WTC11 (cell line): ENCODE measurements at regions not wholly inside any gene's neighbourhood (a gene's known extent, or its start where the extent isn't known, plus 50 kb on each side); places are given as distances from the start of the nearest gene placed in this dataset.

Experiments used
- CBFB ChIP-seq: sonication (generic); formaldehyde crosslinking; IDR thresholded peaks from 2 replicates; pipeline ENCODE4 v1.8.1; 2022; ENCODE audit warnings: mild to moderate bottlenecking, low read depth, missing genetic modification reagents
- ESRRA ChIP-seq: sonication (generic); formaldehyde crosslinking; IDR thresholded peaks from 2 replicates; pipeline ENCODE4 v1.8.1; 2022; ENCODE audit warnings: mild to moderate bottlenecking, missing genetic modification reagents, borderline replicate concordance
- JUN ChIP-seq: sonication (generic); formaldehyde crosslinking; IDR thresholded peaks from 2 replicates; pipeline ENCODE4 v1.8.0; 2023; ENCODE audit warnings: mild to moderate bottlenecking, missing genetic modification reagents
- SP1 ChIP-seq: sonication (generic); formaldehyde crosslinking; conservative IDR thresholded peaks from 2 replicates; pipeline ENCODE4 v1.8.1; 2022; ENCODE audit warnings: missing genetic modification reagents
- ZNF263 ChIP-seq: sonication (generic); formaldehyde crosslinking; IDR thresholded peaks from 2 replicates; pipeline ENCODE4 v1.8.1; 2022; ENCODE audit warnings: low read depth, mild to moderate bottlenecking, moderate library complexity, missing genetic modification reagents
- TF ChIP-seq, protein P1 (sequence below): fragments of 200-600 bp; IDR thresholded peaks from 2 replicates; pipeline ENCODE4 v1.8.0; 2022; ENCODE audit warnings: antibody characterized with exemption
- TF ChIP-seq, protein P2 (sequence below): sonication (generic); formaldehyde crosslinking; IDR thresholded peaks from 2 replicates; pipeline ENCODE4 v1.8.1; 2023; ENCODE audit warnings: mild to moderate bottlenecking, moderate library complexity, missing genetic modification reagents

DNA sequence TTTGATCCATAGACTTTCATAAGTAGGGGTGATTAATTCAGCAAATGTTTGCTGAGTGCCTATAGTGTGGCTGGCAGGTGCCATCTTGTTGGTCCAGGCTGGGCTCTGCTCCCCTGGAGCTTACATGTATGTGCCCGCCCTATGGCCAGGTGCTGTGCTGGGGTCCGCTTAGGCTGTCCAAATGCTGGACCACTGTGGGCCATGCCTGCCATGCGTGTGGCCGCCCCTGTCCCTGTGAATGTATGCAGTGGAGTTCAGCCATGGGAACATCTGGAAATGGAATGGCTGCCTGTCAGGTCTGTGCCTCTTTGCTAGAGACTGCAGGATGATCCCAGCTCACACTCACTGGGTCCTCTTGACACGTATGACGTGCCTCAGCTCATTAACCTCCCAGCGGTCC is 594.6 kb downstream of the TBC1D22A start:
- TF ChIP-seq, protein P1, sequence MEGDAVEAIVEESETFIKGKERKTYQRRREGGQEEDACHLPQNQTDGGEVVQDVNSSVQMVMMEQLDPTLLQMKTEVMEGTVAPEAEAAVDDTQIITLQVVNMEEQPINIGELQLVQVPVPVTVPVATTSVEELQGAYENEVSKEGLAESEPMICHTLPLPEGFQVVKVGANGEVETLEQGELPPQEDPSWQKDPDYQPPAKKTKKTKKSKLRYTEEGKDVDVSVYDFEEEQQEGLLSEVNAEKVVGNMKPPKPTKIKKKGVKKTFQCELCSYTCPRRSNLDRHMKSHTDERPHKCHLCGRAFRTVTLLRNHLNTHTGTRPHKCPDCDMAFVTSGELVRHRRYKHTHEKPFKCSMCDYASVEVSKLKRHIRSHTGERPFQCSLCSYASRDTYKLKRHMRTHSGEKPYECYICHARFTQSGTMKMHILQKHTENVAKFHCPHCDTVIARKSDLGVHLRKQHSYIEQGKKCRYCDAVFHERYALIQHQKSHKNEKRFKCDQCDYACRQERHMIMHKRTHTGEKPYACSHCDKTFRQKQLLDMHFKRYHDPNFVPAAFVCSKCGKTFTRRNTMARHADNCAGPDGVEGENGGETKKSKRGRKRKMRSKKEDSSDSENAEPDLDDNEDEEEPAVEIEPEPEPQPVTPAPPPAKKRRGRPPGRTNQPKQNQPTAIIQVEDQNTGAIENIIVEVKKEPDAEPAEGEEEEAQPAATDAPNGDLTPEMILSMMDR, result no peak
- no peak for TF ChIP-seq CBFB (CRISPR knock-in tag)
- TF ChIP-seq ZNF263, result no peak
- TF ChIP-seq, protein P2, sequence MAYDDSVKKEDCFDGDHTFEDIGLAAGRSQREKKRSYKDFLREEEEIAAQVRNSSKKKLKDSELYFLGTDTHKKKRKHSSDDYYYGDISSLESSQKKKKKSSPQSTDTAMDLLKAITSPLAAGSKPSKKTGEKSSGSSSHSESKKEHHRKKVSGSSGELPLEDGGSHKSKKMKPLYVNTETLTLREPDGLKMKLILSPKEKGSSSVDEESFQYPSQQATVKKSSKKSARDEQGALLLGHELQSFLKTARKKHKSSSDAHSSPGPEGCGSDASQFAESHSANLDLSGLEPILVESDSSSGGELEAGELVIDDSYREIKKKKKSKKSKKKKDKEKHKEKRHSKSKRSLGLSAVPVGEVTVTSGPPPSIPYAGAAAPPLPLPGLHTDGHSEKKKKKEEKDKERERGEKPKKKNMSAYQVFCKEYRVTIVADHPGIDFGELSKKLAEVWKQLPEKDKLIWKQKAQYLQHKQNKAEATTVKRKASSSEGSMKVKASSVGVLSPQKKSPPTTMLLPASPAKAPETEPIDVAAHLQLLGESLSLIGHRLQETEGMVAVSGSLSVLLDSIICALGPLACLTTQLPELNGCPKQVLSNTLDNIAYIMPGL (CRISPR knock-in tag), result no peak
- TF ChIP-seq SP1 (CRISPR knock-in tag), result no peak
- no peak for TF ChIP-seq ESRRA (CRISPR knock-in tag)
- no peak for TF ChIP-seq JUN
